ENCODE measurements at regions not wholly inside any gene's neighbourhood (a gene's known extent, or its start where the extent isn't known, plus 50 kb on each side); places are given as distances from the start of the nearest gene placed in this dataset.
A peak's percentile ranks its signal among the peaks of the same experiment; 100 is the strongest.

GRCh38 chr9:135010586-135010860 lies 76.9 kb upstream of the OLFM1 start:
- intact Hi-C loops (cut with DNase I) = no loop called here
- no peak overlapping the region for H3K4me3 ChIP-seq

GRCh38 chr9:135010921-135011320 lies 76.5 kb upstream of the OLFM1 start:
- Histone ChIP-seq H3K9me3 (no peaks in the 10 kb centered on the region), H3K27me3 (no peaks in the 10 kb centered on the region), H3K27ac (no peak overlapping the region), H3K4me3 (no peak overlapping the region), H3K4me1 (no peaks in the 10 kb centered on the region), H3K36me3 (no peaks in the 10 kb centered on the region)
- 59% methylated on average over 3 of the region's 8 CpGs for WGBS (ENCODE audit: insufficient coverage, low coverage, low lambda C conversion rate, missing lambda C conversion rate)
- DNase-seq (peak in 1 of 3 donors; percentile 36), ATAC-seq (no peak)
- intact Hi-C loops (cut with DNase I) = no loop called here
- TF ChIP-seq, protein P1, sequence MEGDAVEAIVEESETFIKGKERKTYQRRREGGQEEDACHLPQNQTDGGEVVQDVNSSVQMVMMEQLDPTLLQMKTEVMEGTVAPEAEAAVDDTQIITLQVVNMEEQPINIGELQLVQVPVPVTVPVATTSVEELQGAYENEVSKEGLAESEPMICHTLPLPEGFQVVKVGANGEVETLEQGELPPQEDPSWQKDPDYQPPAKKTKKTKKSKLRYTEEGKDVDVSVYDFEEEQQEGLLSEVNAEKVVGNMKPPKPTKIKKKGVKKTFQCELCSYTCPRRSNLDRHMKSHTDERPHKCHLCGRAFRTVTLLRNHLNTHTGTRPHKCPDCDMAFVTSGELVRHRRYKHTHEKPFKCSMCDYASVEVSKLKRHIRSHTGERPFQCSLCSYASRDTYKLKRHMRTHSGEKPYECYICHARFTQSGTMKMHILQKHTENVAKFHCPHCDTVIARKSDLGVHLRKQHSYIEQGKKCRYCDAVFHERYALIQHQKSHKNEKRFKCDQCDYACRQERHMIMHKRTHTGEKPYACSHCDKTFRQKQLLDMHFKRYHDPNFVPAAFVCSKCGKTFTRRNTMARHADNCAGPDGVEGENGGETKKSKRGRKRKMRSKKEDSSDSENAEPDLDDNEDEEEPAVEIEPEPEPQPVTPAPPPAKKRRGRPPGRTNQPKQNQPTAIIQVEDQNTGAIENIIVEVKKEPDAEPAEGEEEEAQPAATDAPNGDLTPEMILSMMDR (IDR thresholded peaks at IDR 0.05) = no peak
- TF ChIP-seq POLR2A (IDR thresholded peaks at IDR 0.05) = no peak

More at GRCh38 chr9:135010586-135010860, 76.9 kb upstream of the OLFM1 start:
- H3K36me3 ChIP-seq = no peaks in the 10 kb centered on the region
- H3K27me3 ChIP-seq = no peaks in the 10 kb centered on the region
- DNase-seq = peak in 1 of 3 donors; percentile 0
- no peak for TF ChIP-seq POLR2A (IDR thresholded peaks at IDR 0.05)
- TF ChIP-seq, protein P1 (IDR thresholded peaks at IDR 0.05) = no peak
- no peaks in the 10 kb centered on the region for H3K9me3 ChIP-seq
- H3K27ac ChIP-seq = no peak overlapping the region
- no peaks in the 10 kb centered on the region for H3K4me1 ChIP-seq
- WGBS (ENCODE audit: insufficient coverage, low coverage, low lambda C conversion rate, missing lambda C conversion rate) = 62% methylated on average over 2 of the region's 3 CpGs
- no peak for ATAC-seq

DNA sequence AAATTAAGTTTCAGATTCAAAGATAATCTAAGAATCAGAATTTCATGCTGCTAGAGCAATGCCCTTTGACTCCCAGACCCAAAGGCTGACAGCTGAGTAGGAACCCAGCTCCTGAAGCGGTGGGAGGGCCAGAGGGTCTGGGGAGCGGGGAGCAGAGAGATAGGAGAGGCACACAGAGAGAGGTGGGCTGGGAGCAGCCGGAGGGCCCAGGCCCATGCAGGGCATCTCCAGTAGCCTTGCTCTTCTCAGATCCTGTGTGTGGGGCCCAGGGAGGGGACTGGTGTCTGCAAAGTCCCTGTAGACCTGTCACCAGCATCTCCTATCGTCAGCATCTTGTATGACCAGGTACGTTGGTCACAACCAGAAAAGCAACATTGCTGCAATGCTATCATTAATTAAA lies 75.3 kb upstream of the OLFM1 start:
- H3K4me1 ChIP-seq = no peaks in the 10 kb centered on the region
- H3K36me3 ChIP-seq = no peaks in the 10 kb centered on the region
- WGBS (ENCODE audit: insufficient coverage, low coverage, low lambda C conversion rate, missing lambda C conversion rate) = 64% methylated on average over 3 of the region's 5 CpGs
- ATAC-seq = no peak
- no peak for DNase-seq
- H3K27ac ChIP-seq = no peak overlapping the region
- H3K27me3 ChIP-seq = no peaks in the 10 kb centered on the region
- TF ChIP-seq, protein P1 (IDR thresholded peaks at IDR 0.05) = no peak
- no peak for TF ChIP-seq POLR2A (IDR thresholded peaks at IDR 0.05)
- H3K9me3 ChIP-seq = no peaks in the 10 kb centered on the region
- intact Hi-C loops (cut with DNase I) = no loop called here
- no peak overlapping the region for H3K4me3 ChIP-seq

DNA sequence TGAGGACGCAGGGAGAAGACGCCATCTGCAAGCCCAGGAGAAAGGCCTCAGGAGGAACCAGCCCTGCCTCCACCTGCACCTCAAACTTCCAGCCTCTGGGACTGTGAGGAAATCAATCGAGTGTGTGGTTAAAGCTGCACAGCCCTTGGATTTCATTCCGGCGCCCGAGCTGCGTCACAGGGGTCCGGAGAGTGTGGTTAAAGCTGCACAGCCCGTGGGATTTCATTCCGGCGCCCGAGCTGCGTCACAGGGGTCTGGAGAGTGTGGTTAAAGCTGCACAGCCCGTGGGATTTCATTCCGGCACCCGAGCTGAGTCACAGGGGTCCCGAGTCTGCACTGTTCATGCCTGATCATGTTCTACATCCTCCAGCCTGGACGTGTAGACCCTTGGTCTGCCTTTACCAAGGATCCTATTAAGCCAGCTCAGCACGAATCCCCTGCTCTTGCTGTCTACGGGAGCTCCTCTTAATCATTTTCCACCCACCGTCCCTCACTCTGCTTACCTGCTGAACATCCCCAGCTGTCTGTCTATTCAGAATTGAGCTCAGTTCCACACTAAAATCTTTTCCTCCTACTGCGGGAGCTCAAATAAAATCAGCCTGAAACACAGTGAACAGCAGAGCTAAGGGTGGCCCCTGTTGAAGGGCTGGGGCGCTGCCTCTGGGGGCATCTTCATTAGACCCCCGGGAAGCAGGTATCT lies 73.0 kb upstream of the OLFM1 start:
- Histone ChIP-seq H3K27me3 (no peaks in the 10 kb centered on the region), H3K4me3 (no peak overlapping the region), H3K4me1 (no peaks in the 10 kb centered on the region), H3K9me3 (no peaks in the 10 kb centered on the region), H3K36me3 (no peaks in the 10 kb centered on the region), H3K27ac (no peak overlapping the region)
- no peak for ATAC-seq
- WGBS (ENCODE audit: insufficient coverage, low coverage, low lambda C conversion rate, missing lambda C conversion rate) = 51% methylated on average over 14 of the region's 24 CpGs
- no peak for DNase-seq
- TF ChIP-seq, protein P1 (IDR thresholded peaks at IDR 0.05) = no peak
- TF ChIP-seq POLR2A (IDR thresholded peaks at IDR 0.05) = no peak
- intact Hi-C loops (cut with DNase I) = no loop called here

DNA sequence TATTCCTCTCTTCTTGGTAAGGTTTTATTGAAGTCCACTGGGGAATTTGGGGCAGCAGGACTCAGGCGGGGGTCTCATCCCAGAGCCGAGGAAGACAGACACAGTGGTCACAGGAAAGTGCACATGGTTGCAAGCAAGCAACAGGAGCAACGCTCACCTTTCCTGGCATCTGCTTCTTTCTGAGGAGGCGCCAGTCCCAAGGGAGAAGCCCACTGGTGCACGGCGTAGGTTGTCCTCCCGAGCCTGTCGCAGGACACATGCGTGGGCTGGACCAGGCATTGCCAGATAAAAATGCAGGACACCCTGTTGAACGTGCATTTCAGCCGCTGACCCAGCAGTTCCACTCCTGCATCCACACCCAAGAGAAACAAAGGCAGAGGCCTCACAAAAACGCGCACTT lies 72.4 kb upstream of the OLFM1 start:
- ATAC-seq = no peak
- DNase-seq = no peak
- no peaks in the 10 kb centered on the region for H3K4me1 ChIP-seq
- 36% methylated on average over 5 of the region's 13 CpGs for WGBS (ENCODE audit: insufficient coverage, low coverage, low lambda C conversion rate, missing lambda C conversion rate)
- H3K27ac ChIP-seq = no peak overlapping the region
- no peak for TF ChIP-seq POLR2A (IDR thresholded peaks at IDR 0.05)
- TF ChIP-seq, protein P1 (IDR thresholded peaks at IDR 0.05) = no peak
- intact Hi-C loops (cut with DNase I) = no loop called here
- no peaks in the 10 kb centered on the region for H3K9me3 ChIP-seq
- no peak overlapping the region for H3K4me3 ChIP-seq
- no peaks in the 10 kb centered on the region for H3K36me3 ChIP-seq
- no peaks in the 10 kb centered on the region for H3K27me3 ChIP-seq
